ENCODE measurements at regions not wholly inside any gene's neighbourhood (a gene's known extent, or its start where the extent isn't known, plus 50 kb on each side); places are given as distances from the start of the nearest gene placed in this dataset.
"Not testable (repeated sequence)": the region's sequence is repeated elsewhere in the genome, so short reads cannot be mapped to it uniquely, and the experiment has no call there.

DNA sequence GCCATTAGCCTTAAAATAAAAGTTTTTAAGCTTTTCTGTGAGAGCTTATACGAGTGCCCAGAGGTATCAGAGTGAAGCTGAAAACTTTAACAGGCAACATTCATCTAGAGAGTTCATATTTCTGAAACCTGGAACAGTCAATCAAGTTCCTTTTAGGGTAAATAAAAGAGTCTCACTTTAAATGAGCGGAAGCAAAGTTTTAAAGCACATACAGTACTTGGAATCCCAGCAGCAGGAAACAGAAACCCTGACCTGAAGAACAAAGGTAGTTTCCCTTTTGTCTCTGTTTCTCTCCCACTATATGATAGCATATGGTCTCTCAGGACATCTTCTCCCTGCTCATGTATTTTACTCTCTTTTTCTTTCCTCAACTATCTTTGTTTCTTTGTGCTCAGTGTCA lies 153.0 kb downstream of the ASB9 start:
- peak; percentile 17 for DNase-seq (ENCODE audit: low spot score)

DNA sequence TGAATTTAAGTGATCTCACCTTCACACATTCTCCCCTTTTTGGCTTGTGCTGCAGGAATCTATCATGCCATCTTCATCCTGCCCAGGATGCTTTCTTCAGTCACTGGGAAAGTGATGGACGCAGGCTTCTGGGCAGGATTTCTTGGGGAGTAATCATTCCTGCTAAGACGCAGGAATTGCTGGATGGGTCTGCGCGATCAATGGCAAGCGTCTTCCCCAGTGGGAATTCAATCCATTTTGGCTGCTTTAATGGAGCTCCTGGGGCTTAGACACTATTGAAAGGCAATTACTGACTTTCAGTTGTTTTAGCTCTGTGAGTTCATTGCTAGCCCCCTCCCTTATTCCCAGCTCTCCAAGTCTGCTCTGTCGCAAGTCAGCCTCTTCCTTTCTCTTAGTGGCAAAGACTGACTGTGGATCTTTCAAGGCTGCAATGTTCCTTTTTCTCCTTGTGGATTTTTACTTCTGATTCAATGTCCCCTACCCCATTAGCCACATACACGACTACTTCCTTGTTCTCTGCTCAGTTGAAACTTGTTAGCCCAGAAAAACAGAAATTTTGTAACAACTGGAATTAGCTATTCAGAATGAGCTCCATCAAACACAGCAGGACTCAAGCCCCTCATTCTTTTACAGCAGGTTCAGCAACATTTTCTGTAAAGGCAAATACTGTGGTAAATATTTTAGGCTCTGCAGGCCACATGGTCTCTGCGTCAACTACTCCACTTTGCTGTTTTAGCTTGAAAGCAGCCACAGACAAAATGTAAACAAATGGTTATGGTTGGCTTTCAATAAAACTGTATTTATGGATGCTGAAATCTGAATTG lies 154.9 kb downstream of the ASB9 start:
- no peak for DNase-seq (ENCODE audit: low spot score)

DNA sequence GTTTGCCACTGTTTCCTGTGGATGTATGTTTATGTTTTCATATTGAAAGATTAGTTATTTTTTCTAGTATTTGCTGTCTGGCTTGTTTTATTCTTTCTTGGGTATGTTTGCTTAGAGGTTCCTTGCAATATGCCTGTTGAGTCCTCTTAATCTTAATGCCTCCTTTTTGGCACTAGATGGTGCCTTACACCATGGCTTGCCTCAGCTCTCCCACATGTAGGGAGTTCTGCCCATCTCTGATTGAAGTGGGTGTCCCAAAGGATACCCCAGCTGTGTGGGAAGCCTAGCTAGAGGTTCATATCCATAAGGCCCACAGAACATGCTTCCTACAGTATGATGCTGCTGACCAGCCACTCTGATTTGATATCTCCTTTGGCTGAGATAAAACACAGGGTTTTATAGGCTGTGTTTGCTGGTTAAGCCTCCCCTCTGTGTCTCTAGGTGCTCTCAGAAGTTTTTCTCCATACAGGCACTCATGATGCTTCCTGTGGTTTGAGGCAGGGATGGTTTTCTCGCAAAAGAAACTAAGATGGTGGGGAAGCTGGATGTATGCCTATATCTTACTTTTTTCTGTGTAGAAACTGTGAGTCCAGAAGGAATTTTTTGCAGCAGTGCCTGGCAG lies 162.4 kb downstream of the ASB9 start:
- DNase-seq (ENCODE audit: low spot score), result peak; percentile 4

DNA sequence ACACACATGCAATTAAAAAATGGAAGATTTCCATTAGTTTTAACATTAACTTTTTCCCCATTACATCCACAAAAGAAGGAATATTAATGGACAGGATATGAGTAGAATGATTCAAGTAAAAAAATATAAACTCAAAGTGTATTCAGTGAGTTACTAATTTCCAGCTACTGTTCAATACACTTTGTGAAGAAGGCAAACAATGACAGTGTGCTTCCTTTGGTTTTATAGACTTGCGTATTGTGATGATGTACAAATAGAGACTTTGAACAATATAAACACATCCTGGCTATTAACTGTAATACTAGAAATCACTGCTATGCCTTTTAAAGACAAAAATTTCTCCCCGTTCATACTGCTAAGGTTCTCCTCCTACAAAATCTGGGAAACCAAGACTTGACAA lies 171.4 kb downstream of the ASB9 start:
- DNase-seq (ENCODE audit: low spot score), result no peak

DNA sequence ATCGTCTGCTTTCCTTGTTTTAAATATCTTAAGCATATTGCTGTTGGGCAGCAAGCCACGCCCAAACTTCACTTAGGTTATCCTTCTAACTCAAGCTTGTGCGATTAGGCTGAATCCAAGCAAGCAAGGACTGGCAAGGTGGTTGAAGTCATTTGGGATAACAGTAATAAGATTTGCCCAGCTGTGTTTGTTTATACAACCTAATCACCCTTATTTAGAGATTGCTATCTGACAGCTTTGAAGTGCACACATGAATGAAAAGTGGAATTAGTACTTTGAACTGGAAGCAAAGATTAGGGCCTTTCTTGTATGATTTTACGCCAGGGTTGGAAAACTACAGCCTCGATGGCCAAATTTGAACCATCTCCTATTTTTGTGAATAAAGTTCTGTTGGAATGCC lies 182.1 kb downstream of the ASB9 start:
- no peak for DNase-seq (ENCODE audit: low spot score)

DNA sequence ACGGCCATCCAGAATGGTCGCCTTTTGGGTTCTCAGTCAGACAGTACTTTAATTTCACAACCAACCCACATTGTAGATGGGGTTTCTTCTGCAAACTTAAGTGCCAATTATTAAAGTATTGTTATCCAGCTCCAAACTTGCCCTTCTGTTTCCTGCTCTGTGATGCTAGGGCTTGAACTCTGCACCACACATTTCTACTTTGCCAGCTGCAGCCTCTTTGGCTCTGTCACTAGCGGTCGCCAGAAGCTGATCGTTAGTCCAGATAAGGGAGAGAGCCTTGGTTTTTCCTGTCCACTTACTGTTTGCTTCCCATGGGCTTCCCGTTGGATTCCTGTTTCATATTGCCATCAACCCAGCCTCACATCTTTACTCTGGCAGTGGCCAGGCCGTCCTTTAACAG lies 196.6 kb downstream of the ASB9 start:
- no peak for DNase-seq (ENCODE audit: low spot score)

DNA sequence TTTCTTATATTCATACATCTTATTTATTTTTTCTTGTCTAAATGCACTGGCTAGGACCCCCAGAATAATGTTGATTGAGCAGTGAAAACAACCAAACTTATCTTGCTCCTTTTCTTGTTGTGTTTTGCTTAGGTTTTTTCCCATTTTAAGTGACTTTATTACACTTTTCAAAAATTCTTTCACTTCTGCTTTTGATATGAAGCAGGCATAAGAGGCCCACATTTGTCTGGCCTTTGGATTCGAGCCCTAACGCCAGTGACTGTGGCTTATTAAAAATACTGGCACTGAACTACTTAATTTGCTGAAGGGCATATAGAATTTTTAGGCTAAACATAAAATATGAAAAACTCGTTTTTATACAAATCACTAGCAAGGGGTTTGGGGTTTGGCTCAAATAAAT lies 197.0 kb downstream of the ASB9 start:
- no peak for DNase-seq (ENCODE audit: low spot score)

DNA sequence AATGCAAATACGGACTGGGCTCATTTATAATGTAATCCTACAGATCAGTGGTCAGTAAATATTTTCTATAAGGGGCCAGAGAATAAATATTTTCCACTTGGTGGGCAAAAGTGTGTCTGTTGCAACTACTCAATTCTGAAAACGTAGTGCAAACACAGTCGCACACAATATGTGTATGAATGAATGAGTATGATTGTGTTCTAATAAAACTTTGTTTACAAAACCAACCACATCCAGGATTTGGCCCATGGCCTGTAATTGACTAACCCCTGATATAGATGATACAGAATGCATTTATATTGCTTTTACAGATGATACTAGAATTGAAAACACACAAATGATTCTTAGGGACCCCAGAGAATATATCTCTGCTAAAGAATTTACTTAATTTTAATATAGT lies 197.6 kb downstream of the ASB9 start:
- DNase-seq (ENCODE audit: low spot score), result no peak

DNA sequence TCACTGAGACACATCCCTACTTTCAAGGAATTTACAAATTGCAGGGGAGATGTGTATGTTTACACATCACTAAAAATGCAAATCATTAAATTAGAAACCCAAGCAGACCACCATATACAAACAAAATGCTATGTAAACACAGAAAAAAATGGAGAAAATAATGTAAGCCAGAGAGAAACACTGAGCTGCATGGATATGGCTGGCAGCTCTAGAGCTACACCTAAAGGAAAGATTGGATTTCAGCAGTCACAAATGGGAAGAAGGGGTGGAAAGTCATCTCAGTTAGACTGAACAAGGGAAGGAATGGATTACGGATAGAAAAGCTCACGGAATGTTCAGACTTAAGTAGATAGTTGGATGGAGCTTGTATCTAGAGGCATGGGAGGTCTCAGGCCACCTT lies 186.3 kb downstream of the MOSPD2 start:
- DNase-seq (ENCODE audit: low spot score), result no peak

DNA sequence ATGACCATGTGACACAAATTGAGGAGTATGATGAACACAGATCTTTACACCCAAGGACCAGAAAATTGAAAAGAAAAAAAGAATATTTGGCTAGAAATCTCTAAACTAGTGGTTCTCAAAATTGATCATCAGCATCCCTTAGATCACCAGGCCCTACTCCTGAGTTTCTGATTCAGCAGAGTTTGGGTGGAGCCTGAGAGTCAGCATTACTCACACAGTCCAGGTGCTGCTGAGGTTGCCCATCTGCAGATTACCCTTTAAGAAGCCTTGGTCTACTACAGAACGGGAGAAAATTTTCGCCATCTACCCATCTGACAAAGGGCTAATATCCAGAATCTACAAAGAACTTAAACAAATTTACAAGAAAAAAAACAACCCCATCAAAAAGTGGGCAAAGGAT lies 182.8 kb downstream of the MOSPD2 start:
- DNase-seq (ENCODE audit: low spot score), result no peak

DNA sequence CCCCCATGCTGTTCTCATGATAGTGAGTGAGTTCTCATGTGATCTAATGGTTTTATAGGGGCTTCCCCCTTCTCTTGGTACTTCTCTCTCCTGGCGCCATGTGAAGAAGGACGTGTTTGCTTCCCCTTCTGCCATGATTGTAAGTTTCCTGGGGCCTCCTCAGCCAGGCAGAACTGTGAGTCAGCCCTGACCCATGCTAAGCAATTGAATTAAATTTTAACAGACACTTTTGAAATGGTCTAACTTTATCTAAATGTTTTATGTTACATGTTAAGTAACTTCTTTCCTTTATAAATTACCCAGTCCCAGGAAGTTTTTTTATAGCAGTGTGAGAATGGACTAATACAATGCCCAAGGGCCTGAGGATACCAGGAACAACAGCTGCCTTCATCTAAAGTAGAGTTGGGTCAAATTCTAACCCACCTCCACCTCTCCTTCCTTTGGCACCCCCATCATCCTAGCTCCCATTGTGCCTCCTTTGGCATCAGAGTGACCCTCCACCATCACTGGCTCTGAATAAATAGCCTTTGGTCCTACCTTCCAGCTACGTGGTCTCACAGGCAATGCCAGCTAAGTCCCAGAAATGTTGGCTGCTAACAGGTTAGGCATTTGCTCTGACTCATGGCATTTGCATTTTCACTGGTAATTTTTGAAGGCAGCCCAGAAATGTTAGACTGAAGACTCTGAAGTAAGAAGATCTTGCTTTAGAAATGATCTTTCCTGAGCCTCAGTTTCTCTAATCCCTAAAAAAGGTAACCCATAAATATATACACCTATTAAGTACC lies 182.1 kb downstream of the MOSPD2 start:
- DNase-seq (ENCODE audit: low spot score), result no peak

DNA sequence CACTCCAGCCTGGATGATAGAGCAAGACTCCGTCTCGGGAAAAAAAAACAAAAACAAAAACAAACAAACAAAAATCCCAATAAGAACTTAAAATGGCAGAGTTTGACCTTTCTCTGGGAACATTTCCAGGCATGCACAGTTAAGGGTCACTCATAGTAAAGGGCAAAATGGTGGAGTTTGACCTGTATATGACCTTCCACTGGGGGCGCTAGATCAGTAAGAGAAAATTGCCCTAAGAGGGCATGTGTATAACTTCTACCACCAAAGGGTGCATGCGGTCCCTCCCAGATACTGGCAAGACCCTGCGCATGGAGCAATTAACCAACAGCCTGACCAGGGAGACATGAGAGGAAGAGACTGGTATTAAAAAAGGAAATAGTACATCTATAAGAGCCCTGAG lies 177.2 kb downstream of the MOSPD2 start:
- no peak for DNase-seq (ENCODE audit: low spot score)

DNA sequence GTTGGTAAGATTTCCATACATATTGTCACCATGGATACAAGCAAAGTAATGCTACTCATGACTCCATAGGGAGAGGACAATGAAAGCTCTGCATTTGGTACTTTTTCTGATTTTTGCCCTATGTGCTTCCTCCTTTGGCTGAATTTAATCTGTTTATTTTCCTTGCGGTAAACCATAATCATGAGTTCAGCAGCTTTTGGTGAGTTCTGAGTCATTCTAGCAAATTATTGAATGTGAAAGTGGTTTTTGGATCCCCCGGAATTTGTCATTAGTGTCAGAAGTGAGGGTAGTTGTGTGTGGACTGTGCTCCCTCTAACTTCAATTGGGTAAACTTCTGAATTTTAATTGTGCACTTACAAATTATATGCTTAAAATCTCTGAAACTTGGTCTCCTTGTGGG lies 170.3 kb downstream of the MOSPD2 start:
- DNase-seq (ENCODE audit: low spot score), result peak; percentile 54

DNA sequence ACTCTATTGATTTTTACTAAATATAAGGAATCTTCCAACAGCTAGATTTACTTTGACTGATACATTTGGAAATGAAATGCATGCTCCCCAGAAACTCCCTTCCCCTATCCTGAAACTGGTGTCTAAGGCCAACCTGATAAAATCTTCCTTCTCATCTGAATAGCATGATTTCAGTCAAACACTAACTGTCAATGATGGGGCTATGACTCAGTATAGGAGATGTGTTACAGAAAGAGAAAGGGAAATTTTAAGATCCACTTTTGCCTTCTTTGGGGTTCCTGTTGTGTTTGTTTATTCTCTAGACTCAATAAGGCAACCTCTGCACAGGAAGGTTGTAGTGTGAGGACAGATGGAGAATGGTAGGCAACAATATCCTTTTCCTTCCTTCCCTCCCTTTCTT lies 160.7 kb downstream of the MOSPD2 start:
- DNase-seq (ENCODE audit: low spot score), result peak; percentile 56

DNA sequence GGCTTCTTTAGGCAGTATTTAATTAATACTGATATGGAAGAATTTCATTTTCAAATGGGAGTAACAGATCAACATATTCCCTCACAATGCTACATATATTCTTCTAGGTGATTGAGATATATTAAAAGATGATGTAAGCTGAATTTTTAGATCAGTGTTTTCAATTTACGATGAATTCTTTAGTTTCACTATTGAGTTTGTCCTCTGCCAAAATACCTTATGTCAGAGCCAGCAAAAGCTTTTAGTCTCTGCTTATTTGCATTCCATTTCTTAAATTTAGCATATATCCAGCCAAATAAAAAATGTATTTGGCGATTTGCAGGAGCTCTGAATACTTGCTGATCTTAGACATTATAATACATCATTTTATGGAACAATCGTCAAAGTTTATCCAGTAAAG lies 144.3 kb downstream of the MOSPD2 start:
- no peak for DNase-seq (ENCODE audit: low spot score)

DNA sequence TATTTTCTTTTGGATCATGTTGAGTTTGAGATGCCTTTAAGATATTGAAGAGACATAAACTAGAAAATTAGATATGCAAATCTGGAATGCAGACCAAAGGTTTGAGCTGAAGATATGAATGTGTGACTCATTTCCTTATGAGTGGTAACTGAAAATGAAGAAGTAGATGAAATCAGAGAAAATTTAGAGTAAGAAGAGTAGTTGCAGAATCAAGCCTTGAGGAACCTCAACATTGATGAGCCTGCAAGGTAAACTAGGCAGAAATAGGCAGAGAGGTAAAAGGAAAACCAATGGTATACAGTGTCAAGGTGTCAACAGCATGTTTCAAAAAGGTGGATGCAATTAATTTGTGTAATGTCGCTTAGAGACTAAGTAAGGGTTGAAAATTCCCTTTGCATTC lies 142.8 kb downstream of the MOSPD2 start:
- DNase-seq (ENCODE audit: low spot score), result peak; percentile 14

DNA sequence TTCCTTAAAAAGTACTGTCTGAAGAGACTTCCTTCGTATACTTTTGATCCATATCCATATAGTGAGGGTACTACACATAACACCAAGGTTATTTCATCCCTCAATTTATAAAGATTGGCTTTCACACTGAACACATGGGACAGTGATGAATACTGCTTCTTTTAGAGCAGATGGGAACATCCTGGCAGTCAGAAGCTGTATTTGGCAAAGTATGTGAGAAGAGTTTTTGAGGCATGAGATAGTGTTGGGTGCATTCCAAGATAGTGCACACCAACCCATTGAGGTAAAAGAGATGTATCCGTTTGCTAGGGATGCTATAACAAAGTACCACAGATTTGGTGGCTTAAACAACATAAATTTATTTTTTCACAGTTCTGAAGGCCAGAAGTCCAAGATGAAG lies 141.1 kb downstream of the MOSPD2 start:
- DNase-seq (ENCODE audit: low spot score), result no peak

DNA sequence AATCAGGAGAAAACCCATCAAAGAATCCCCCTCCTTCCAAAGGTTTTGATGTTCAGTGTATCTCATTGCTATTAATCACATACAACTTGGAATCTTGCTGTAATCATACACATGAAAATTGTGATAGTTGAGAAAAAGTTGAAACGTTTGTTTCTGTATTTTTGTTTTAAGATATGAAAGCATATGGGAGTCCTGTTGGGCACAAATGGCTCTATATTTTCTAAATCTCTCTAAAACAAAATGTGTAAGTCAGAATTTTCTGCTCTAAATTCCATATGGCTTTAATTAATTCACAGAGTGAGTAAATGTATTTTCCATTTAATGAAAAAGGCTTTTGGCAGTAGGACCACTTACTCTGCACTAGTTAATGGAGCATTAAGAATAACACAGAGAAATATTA lies 140.2 kb downstream of the MOSPD2 start:
- no peak for DNase-seq (ENCODE audit: low spot score)

DNA sequence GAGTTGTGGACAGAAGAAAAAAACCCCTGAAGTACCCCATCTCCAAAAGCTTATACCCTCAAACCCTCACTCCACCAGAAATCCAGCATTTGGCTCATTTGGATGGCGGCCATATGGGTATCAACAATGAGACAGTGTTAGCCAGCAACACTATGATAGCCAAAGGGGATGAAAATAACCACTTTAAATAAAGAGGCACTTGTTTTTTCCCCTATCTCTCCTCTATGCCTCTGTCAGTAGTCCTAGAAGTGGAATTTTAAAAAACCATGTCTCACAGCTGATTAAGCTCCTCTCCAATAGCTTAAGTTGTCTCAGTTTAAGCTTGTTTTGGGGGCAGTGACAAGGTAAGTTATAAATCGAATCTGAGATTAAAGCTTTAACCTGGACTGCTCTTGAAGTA lies 124.0 kb downstream of the MOSPD2 start:
- DNase-seq (ENCODE audit: low spot score), result no peak

DNA sequence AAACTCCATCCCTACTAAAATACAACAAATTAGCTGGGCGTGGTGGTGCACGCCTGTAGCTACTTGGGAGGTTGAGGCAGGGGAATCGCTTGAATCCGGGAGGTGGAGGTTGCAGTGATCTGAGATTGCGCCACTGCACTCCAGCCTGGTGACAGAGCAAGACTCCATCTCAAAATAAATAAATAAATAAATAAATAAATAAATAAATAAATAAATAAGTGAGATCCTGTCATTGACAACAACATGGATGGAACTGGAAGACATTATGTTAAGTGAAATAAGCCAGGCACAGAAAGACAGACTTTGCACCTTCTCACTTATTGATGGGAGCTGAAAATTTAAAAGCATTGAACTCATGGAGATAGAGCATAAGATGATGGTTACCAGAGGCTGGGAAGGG lies 111.2 kb downstream of the MOSPD2 start:
- not testable (repeated sequence) for DNase-seq (ENCODE audit: low spot score)
